Testis (tissue), 2 donors: ENCODE measurements at regions not wholly inside any gene's neighbourhood (a gene's known extent, or its start where the extent isn't known, plus 50 kb on each side); places are given as distances from the start of the nearest gene placed in this dataset.

Source experiments
- DNase-seq: peaks from one replicate; pipeline ENCODE4 v3.0.0-alpha.2; 2019
- H3K27ac ChIP-seq, 2 donors: fragments of 200-600 bp; sonication (generic); one replicate each; pipeline ENCODE4 v1.5.1; 2019
- H3K27me3 ChIP-seq: fragments of 200-600 bp; sonication (generic); one replicate; pipeline ENCODE4 v1.5.1; 2019
- H3K36me3 ChIP-seq: fragments of 200-600 bp; sonication (generic); one replicate; pipeline ENCODE4 v1.5.1; 2017; ENCODE audit warnings: low read depth; ENCODE audit errors: missing control alignments
- H3K4me1 ChIP-seq: fragments of 200-600 bp; sonication (generic); one replicate; pipeline ENCODE4 v1.5.1; 2019
- H3K4me3 ChIP-seq, 2 donors: fragments of 200-600 bp; sonication (generic); one replicate each; pipeline ENCODE4 v1.5.1; 2017 to 2019
- H3K9me3 ChIP-seq: fragments of 200-600 bp; sonication (generic); one replicate; pipeline ENCODE4 v1.5.1; 2017
- CTCF ChIP-seq, 3 experiments: fragments of 450-650 bp in 2 of 3; fragments of 200-600 bp in 1 of 3; sonication (generic) in 1 of 3; IDR thresholded peaks; one replicate each; pipeline ENCODE4 v1.5.1; 2016 to 2019; ENCODE audit warnings: antibody characterized with exemption in 3 of 3, mild to moderate bottlenecking in 2 of 3, moderate library complexity in 1 of 3
- POLR2A ChIP-seq: fragments of 450-650 bp; IDR thresholded peaks from one replicate; pipeline ENCODE4 v1.6.1; 2017; ENCODE audit warnings: antibody characterized with exemption, mild to moderate bottlenecking, moderate library complexity
- WGBS, 2 donors: methylation state at CpG; one replicate each; pipeline ENCODE4 v1.1.5; 2018; 5-methylcytosine and 5-hydroxymethylcytosine counted together
- intact Hi-C: fragments of 100-400 bp; cut with DNase I; formaldehyde crosslinking; loops from one replicate; pipeline ENCODE4 v1.15.1; 2023; ENCODE audit warnings: low total_unique reads

GRCh38 chr5:167702014-167702413 is 589.4 kb upstream of the WWC1 start:
- TF ChIP-seq POLR2A (no peak), CTCF (IDR thresholded peaks at IDR 0.05) (no peak)
- Histone ChIP-seq H3K27ac (no peak overlapping the region), H3K27me3 (no peaks in the 10 kb centered on the region), H3K4me3 (no peak overlapping the region), H3K36me3 (no peaks in the 10 kb centered on the region), H3K4me1 (peaks cover 3% of the 10 kb centered on the region), H3K9me3 (no peaks in the 10 kb centered on the region)
- intact Hi-C loops = no loop called here
- no peak for DNase-seq
- WGBS, 2 donors = 70 to 74% methylated on average over 2 of the region's 2 CpGs

DNA sequence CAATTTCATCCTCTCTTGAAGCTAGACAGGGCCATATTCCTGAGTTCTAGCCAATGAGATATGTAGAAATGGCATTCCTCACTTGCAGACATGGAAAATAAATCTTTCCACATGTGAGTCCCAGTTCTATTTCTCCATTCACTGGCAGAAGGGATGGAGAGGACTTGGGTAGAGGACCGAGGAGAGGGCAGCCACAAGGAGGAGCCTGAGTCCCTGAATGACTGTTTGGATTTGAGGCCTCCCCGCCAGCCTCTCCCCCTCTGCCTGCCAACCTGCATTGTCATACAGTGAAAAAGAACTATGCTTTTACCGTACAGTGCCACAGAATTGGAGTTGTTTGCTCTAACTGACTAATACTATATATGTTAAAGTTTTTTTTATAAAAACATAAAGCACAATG is 583.0 kb upstream of the WWC1 start:
- TF ChIP-seq CTCF (IDR thresholded peaks at IDR 0.05) = no peak
- TF ChIP-seq POLR2A = no peak
- Histone ChIP-seq H3K4me1 (no peaks in the 10 kb centered on the region), H3K36me3 (no peaks in the 10 kb centered on the region), H3K9me3 (no peaks in the 10 kb centered on the region), H3K27ac (no peak overlapping the region), H3K4me3 (no peak overlapping the region), H3K27me3 (no peaks in the 10 kb centered on the region)
- intact Hi-C loops = no loop called here
- DNase-seq = no peak
- WGBS, 2 donors = 83 to 87% methylated on average over 3 of the region's 3 CpGs

- no peak for DNase-seq
- no peaks in the 10 kb centered on the region for H3K9me3 ChIP-seq
- H3K27me3 ChIP-seq = no peaks in the 10 kb centered on the region
- 94 to 97% methylated on average over 4 of the region's 4 CpGs for WGBS, 2 donors
- intact Hi-C loops = no loop called here
- H3K4me1 ChIP-seq = no peaks in the 10 kb centered on the region
- TF ChIP-seq POLR2A = no peak
- TF ChIP-seq CTCF (IDR thresholded peaks at IDR 0.05) = no peak
- no peak overlapping the region for H3K4me3 ChIP-seq
- no peaks in the 10 kb centered on the region for H3K36me3 ChIP-seq
- no peak overlapping the region for H3K27ac ChIP-seq
Measured at GRCh38 chr5:167709625-167710024, 581.8 kb upstream of the WWC1 start.

GRCh38 chr5:167710444-167711073 is 580.9 kb upstream of the WWC1 start:
- WGBS, 2 donors = 77 to 84% methylated on average over 3 of the region's 3 CpGs
- intact Hi-C loops = no loop called here

More at GRCh38 chr5:167710444-167711073, 580.9 kb upstream of the WWC1 start:
- Histone ChIP-seq H3K36me3 (no peaks in the 10 kb centered on the region), H3K9me3 (no peaks in the 10 kb centered on the region), H3K4me1 (no peaks in the 10 kb centered on the region), H3K27me3 (no peaks in the 10 kb centered on the region), H3K4me3 (no peak overlapping the region), H3K27ac (no peak overlapping the region)
- DNase-seq = no peak
- TF ChIP-seq POLR2A (no peak), CTCF (IDR thresholded peaks at IDR 0.05) (no peak)
